ENCODE measurements at regions not wholly inside any gene's neighbourhood (a gene's known extent, or its start where the extent isn't known, plus 50 kb on each side); places are given as distances from the start of the nearest gene placed in this dataset.

GRCh38 chr11:116661056-116661455, 111.7 kb downstream of the BUD13 start (continued):
- TF ChIP-seq SKIL (CRISPR knock-in tag; IDR thresholded peaks at IDR 0.05; ENCODE audit: borderline replicate concordance) (no peak), MZF1 (CRISPR knock-in tag; IDR thresholded peaks at IDR 0.05; ENCODE audit: borderline replicate concordance) (no peak), NPAS2 (CRISPR knock-in tag; IDR thresholded peaks at IDR 0.05; ENCODE audit: borderline replicate concordance) (no peak), ZNF761 (CRISPR knock-in tag; conservative IDR thresholded peaks at IDR 0.05) (no peak), ETV5 (CRISPR knock-in tag; IDR thresholded peaks at IDR 0.05; ENCODE audit: borderline replicate concordance) (no peak), FOSL2 (CRISPR knock-in tag; IDR thresholded peaks at IDR 0.05) (peak; percentile 26; the same call in 1 of the 2 replicates), ARID3A (IDR thresholded peaks at IDR 0.05; ENCODE audit: low read depth, low read length) (peak; percentile 31; the same call in 1 of the 2 replicates), PAXIP1 (CRISPR knock-in tag; conservative IDR thresholded peaks at IDR 0.05) (peak; percentile 55), ZBTB7B (CRISPR knock-in tag; IDR thresholded peaks at IDR 0.05) (peak; percentile 50; the same call in 1 of the 2 replicates), ZMYM2 (CRISPR knock-in tag; IDR thresholded peaks at IDR 0.05) (no peak), JUND (CRISPR knock-in tag; IDR thresholded peaks at IDR 0.05) (no peak), ZNF75D (CRISPR knock-in tag; IDR thresholded peaks at IDR 0.05; ENCODE audit: borderline replicate concordance) (no peak), LCORL (IDR thresholded peaks at IDR 0.05) (no peak), LCORL (CRISPR knock-in tag; IDR thresholded peaks at IDR 0.05) (peak; percentile 50; the same call in 1 of the 2 replicates), ZNF780A (CRISPR knock-in tag; IDR thresholded peaks at IDR 0.05) (no peak), ZNF230 (CRISPR knock-in tag; IDR thresholded peaks at IDR 0.05) (no peak), ADNP (CRISPR knock-in tag; IDR thresholded peaks at IDR 0.05) (no peak), ZNF678 (CRISPR knock-in tag; IDR thresholded peaks at IDR 0.05) (no peak), ZNF292 (CRISPR knock-in tag; IDR thresholded peaks at IDR 0.05; ENCODE audit: borderline replicate concordance, low read depth) (0 out of 2 replicates have a peak, but pooled peaks have one; percentile 36), GATAD2A (CRISPR knock-in tag; IDR thresholded peaks at IDR 0.05) (peak; percentile 52; the same call in 1 of the 2 replicates), ZNF546 (CRISPR knock-in tag; conservative IDR thresholded peaks at IDR 0.05) (no peak)
- TF ChIP-seq, protein P1, sequence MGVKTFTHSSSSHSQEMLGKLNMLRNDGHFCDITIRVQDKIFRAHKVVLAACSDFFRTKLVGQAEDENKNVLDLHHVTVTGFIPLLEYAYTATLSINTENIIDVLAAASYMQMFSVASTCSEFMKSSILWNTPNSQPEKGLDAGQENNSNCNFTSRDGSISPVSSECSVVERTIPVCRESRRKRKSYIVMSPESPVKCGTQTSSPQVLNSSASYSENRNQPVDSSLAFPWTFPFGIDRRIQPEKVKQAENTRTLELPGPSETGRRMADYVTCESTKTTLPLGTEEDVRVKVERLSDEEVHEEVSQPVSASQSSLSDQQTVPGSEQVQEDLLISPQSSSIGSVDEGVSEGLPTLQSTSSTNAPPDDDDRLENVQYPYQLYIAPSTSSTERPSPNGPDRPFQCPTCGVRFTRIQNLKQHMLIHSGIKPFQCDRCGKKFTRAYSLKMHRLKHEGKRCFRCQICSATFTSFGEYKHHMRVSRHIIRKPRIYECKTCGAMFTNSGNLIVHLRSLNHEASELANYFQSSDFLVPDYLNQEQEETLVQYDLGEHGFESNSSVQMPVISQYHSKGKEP (CRISPR knock-in tag; IDR thresholded peaks at IDR 0.05): no peak

All from HepG2 (cell line).